ENCODE measurements at regions not wholly inside any gene's neighbourhood (a gene's known extent, or its start where the extent isn't known, plus 50 kb on each side); places are given as distances from the start of the nearest gene placed in this dataset.

GRCh38 chr6:153192943-153193885 is 62.1 kb upstream of the RGS17 start:
- H4K5ac ChIP-seq (ENCODE audit: low read depth, low read length): no peak overlapping the region
- H3K9me1 ChIP-seq (ENCODE audit: insufficient read depth, low read length): no peaks in the 10 kb centered on the region
- H3K9me3 ChIP-seq (ENCODE audit: control insufficient read depth, insufficient read depth, low read length): no peaks in the 10 kb centered on the region
- no peak for TF ChIP-seq MAFK (IDR thresholded peaks at IDR 0.05; ENCODE audit: low read depth, low read length)
- TF ChIP-seq RAD21 (IDR thresholded peaks at IDR 0.05; ENCODE audit: low read length): no peak
- TF ChIP-seq NFE2L2 (IDR thresholded peaks at IDR 0.05; ENCODE audit: low read depth, low read length): no peak
- no peak for TF ChIP-seq CEBPB (IDR thresholded peaks at IDR 0.05; ENCODE audit: low read depth, low read length)
- no peak for TF ChIP-seq CHD1 (IDR thresholded peaks at IDR 0.05; ENCODE audit: low read depth, low read length)
- TF ChIP-seq BHLHE40 (IDR thresholded peaks at IDR 0.05; ENCODE audit: low read depth, low read length): no peak
- TF ChIP-seq MXI1 (IDR thresholded peaks at IDR 0.05; ENCODE audit: borderline replicate concordance, low read depth, low read length): no peak
- TF ChIP-seq FOS (IDR thresholded peaks at IDR 0.05; ENCODE audit: low read depth, low read length): no peak
- TF ChIP-seq RCOR1 (IDR thresholded peaks at IDR 0.05; ENCODE audit: insufficient replicate concordance, low read length): no peak
- H2BK5ac ChIP-seq (ENCODE audit: low read depth, low read length, poor library complexity, severe bottlenecking): no peak overlapping the region
- no peak overlapping the region for H3K56ac ChIP-seq (ENCODE audit: extremely low read depth, insufficient read depth, low read length)
- H2AFZ ChIP-seq (replicated peaks; ENCODE audit: low read length, poor library complexity): no peak overlapping the region
- H3K4me2 ChIP-seq (ENCODE audit: low read depth, low read length): no peak overlapping the region
- WGBS, 2 experiments (ENCODE audit: extremely low coverage in 2 of 2, insufficient read length in 1 of 2): 70% methylated on average over 2 of the region's 6 CpGs; no CpG with 5 or more reads in 1 of the 2 experiments
- H3K4ac ChIP-seq (ENCODE audit: low read depth, low read length): no peak overlapping the region
- ChIA-PET POLR2A (ENCODE audit: unreplicated experiment) (no interaction called here), CTCF (interaction anchor here (0.6 kb wide), 1 partner anchor 1514 kb away, joined by 3 read pairs; no protein-coding TSS in a partner anchor)
- H3K79me1 ChIP-seq (ENCODE audit: low read depth in 1 of 2, low read length in 2 of 2): no peaks in the 10 kb centered on the region
- H4K8ac ChIP-seq (ENCODE audit: low read depth in 2 of 2, low read length in 2 of 2): no peak overlapping the region
- in situ Hi-C loops (cut with MboI; ENCODE audit: low sequenced_read_pairs) (no loop called here), dilution Hi-C loops (cut with HindIII; ENCODE audit: low sequenced_read_pairs, unreplicated experiment) (no loop called here), intact Hi-C loops (cut with micrococcal nuclease) (no loop called here)
- no peaks in the 10 kb centered on the region for H3K36me3 ChIP-seq (ENCODE audit: control insufficient read depth, insufficient read depth, low read length)
- no peak overlapping the region for H3K18ac ChIP-seq (ENCODE audit: low read depth, low read length)
- no peak for DNase-seq
- no peak overlapping the region for H3K23ac ChIP-seq (ENCODE audit: low read depth, low read length)
- H3K4me1 ChIP-seq (ENCODE audit: control insufficient read depth, insufficient read depth, low read length): no peaks in the 10 kb centered on the region
- H2BK20ac ChIP-seq (ENCODE audit: low read depth, low read length): no peak overlapping the region
- H2AK5ac ChIP-seq (ENCODE audit: low read depth, low read length): no peak overlapping the region
- no peak overlapping the region for H4K91ac ChIP-seq (ENCODE audit: insufficient read depth, low read depth, low read length)
- H3K27ac ChIP-seq (ENCODE audit: insufficient read depth, low read length): no peak overlapping the region
- no peak overlapping the region for H2BK120ac ChIP-seq (ENCODE audit: low read depth, low read length)
- H3K14ac ChIP-seq (replicated peaks; ENCODE audit: low read depth, low read length): no peak overlapping the region
- H3K4me3 ChIP-seq (ENCODE audit: insufficient read depth, low read depth, low read length): no peak overlapping the region
- no peak overlapping the region for H2AK9ac ChIP-seq (replicated peaks; ENCODE audit: low read depth, low read length, poor library complexity)
- no TSS peak for BruUV-seq (replicated peaks)
- H3K27me3 ChIP-seq (ENCODE audit: control insufficient read depth, insufficient read depth, low read length): no peaks in the 10 kb centered on the region
- H2BK15ac ChIP-seq (ENCODE audit: low read depth, low read length): no peak overlapping the region
- H4K20me1 ChIP-seq (ENCODE audit: insufficient read depth, low read length): no peaks in the 10 kb centered on the region
- ATAC-seq (ENCODE audit: low read depth): no peak
- H3K9ac ChIP-seq (ENCODE audit: low read depth, low read length): no peak overlapping the region
